GM21515 (cell line): ENCODE measurements at regions not wholly inside any gene's neighbourhood (a gene's known extent, or its start where the extent isn't known, plus 50 kb on each side); places are given as distances from the start of the nearest gene placed in this dataset.

Experiments used
- ATAC-seq: cut with Tn5 transposase; IDR thresholded peaks from one replicate; pipeline ENCODE4 v1.9.1; 2021; ENCODE audit not compliant: unreplicated experiment

GRCh38 chr21:25384782-25385181, 222.5 kb downstream of the MRPL39 start:
- no peak for ATAC-seq

- no peak for ATAC-seq
Measured at GRCh38 chr21:25383545-25383944, 223.7 kb downstream of the MRPL39 start.

GRCh38 chr21:25381936-25382452, 225.3 kb downstream of the MRPL39 start:
- ATAC-seq = no peak

- ATAC-seq = no peak
Measured at GRCh38 chr21:25375675-25376074, 231.6 kb downstream of the MRPL39 start.

- ATAC-seq = no peak
Measured at GRCh38 chr21:25373126-25374082, 233.9 kb downstream of the MRPL39 start.

- no peak for ATAC-seq
Measured at GRCh38 chr21:25371841-25372425, 235.3 kb downstream of the MRPL39 start.

- no peak for ATAC-seq
Measured at GRCh38 chr21:25370311-25370744, 237.0 kb downstream of the MRPL39 start.

- no peak for ATAC-seq
Measured at GRCh38 chr21:25369524-25370300, 237.6 kb downstream of the MRPL39 start.

GRCh38 chr21:25368531-25368930, 238.8 kb downstream of the MRPL39 start:
- ATAC-seq = no peak

GRCh38 chr21:25366116-25366515, 241.2 kb downstream of the MRPL39 start:
- no peak for ATAC-seq

- ATAC-seq = no peak
Measured at GRCh38 chr21:25362375-25363267, 244.7 kb downstream of the MRPL39 start.

- no peak for ATAC-seq
Measured at GRCh38 chr21:25361765-25362164, 245.5 kb downstream of the MRPL39 start.

GRCh38 chr21:25361097-25361496, 246.2 kb downstream of the MRPL39 start:
- ATAC-seq = no peak

- no peak for ATAC-seq
Measured at GRCh38 chr21:25360593-25360992, 246.7 kb downstream of the MRPL39 start.

GRCh38 chr21:25359724-25360123, 247.6 kb downstream of the MRPL39 start:
- ATAC-seq = no peak

- ATAC-seq = no peak
Measured at GRCh38 chr21:25350056-25350455, 257.2 kb downstream of the MRPL39 start.

- no peak for ATAC-seq
Measured at GRCh38 chr21:25343774-25344545, 263.3 kb downstream of the MRPL39 start.

GRCh38 chr21:25342816-25343215, 264.5 kb downstream of the MRPL39 start:
- ATAC-seq = no peak

GRCh38 chr21:25341981-25342380, 265.3 kb downstream of the MRPL39 start:
- no peak for ATAC-seq

GRCh38 chr21:25338415-25338814, 268.9 kb downstream of the MRPL39 start:
- ATAC-seq = no peak
